WERI-Rb-1 (cell line): ENCODE measurements at regions not wholly inside any gene's neighbourhood (a gene's known extent, or its start where the extent isn't known, plus 50 kb on each side); places are given as distances from the start of the nearest gene placed in this dataset.

Source experiments
- DNase-seq: peaks from one replicate; pipeline ENCODE4 v3.0.0-alpha.2; 2020
- H3K27ac ChIP-seq: fragments of 250-450 bp; sonication (Bioruptor Pico); 2 replicates; pipeline ENCODE4 v1.5.1; 2020; ENCODE audit warnings: mild to moderate bottlenecking, moderate library complexity
- H3K27me3 ChIP-seq: fragments of 250-450 bp; sonication (Bioruptor Pico); 2 replicates; pipeline ENCODE4 v1.5.1; 2021; ENCODE audit warnings: mild to moderate bottlenecking, low read depth, moderate library complexity; ENCODE audit not compliant: insufficient read depth, severe bottlenecking
- H3K36me3 ChIP-seq: fragments of 250-450 bp; sonication (Bioruptor Pico); 2 replicates; pipeline ENCODE4 v1.5.1; 2020; ENCODE audit warnings: mild to moderate bottlenecking, moderate library complexity
- H3K4me3 ChIP-seq: 2 replicates; pipeline ENCODE4 v1.5.1; 2011; ENCODE audit warnings: low read depth, mild to moderate bottlenecking, control low read depth, low read length
- H3K9me3 ChIP-seq: fragments of 250-450 bp; sonication (Bioruptor Pico); 2 replicates; pipeline ENCODE4 v1.5.1; 2021; ENCODE audit warnings: mild to moderate bottlenecking, moderate library complexity; ENCODE audit not compliant: severe bottlenecking
- CTCF ChIP-seq: IDR thresholded peaks from 2 replicates; pipeline ENCODE4 v1.5.1; 2011; ENCODE audit warnings: low read depth, mild to moderate bottlenecking, control low read depth, inconsistent platforms, low read length

GRCh38 chr7:36079446-36080025 is 73.5 kb upstream of the EEPD1 start:
- no peaks in the 10 kb centered on the region for H3K9me3 ChIP-seq
- H3K27me3 ChIP-seq: no peaks in the 10 kb centered on the region
- H3K36me3 ChIP-seq: no peaks in the 10 kb centered on the region
- TF ChIP-seq CTCF: no peak
- no peak for DNase-seq
- no peak overlapping the region for H3K27ac ChIP-seq
- no peak overlapping the region for H3K4me3 ChIP-seq

- H3K27ac ChIP-seq: no peak overlapping the region
- DNase-seq: no peak
- TF ChIP-seq CTCF: no peak
- H3K9me3 ChIP-seq: no peaks in the 10 kb centered on the region
- H3K4me3 ChIP-seq: no peak overlapping the region
- no peaks in the 10 kb centered on the region for H3K36me3 ChIP-seq
- H3K27me3 ChIP-seq: no peaks in the 10 kb centered on the region
Measured at GRCh38 chr7:36080843-36081242, 72.2 kb upstream of the EEPD1 start.

- Histone ChIP-seq H3K9me3 (no peaks in the 10 kb centered on the region), H3K27me3 (no peaks in the 10 kb centered on the region), H3K36me3 (no peaks in the 10 kb centered on the region), H3K4me3 (no peak overlapping the region), H3K27ac (no peak overlapping the region)
- no peak for TF ChIP-seq CTCF
- no peak for DNase-seq
Measured at GRCh38 chr7:36082216-36082615, 70.8 kb upstream of the EEPD1 start.

- no peaks in the 10 kb centered on the region for H3K9me3 ChIP-seq
- no peak overlapping the region for H3K4me3 ChIP-seq
- no peak overlapping the region for H3K27ac ChIP-seq
- DNase-seq: peak; percentile 17
- no peaks in the 10 kb centered on the region for H3K36me3 ChIP-seq
- TF ChIP-seq CTCF: 0 out of 2 replicates have a peak, but pooled peaks have one; percentile 15
- H3K27me3 ChIP-seq: no peaks in the 10 kb centered on the region
Measured at GRCh38 chr7:36082910-36083309, 70.1 kb upstream of the EEPD1 start.

- no peak for TF ChIP-seq CTCF
- H3K9me3 ChIP-seq: no peaks in the 10 kb centered on the region
- no peak overlapping the region for H3K4me3 ChIP-seq
- H3K27me3 ChIP-seq: no peaks in the 10 kb centered on the region
- no peak overlapping the region for H3K27ac ChIP-seq
- no peak for DNase-seq
- no peaks in the 10 kb centered on the region for H3K36me3 ChIP-seq
Measured at GRCh38 chr7:36083626-36084380, 69.3 kb upstream of the EEPD1 start.
